Middle frontal gyrus (tissue), 1 donor: ENCODE measurements at regions not wholly inside any gene's neighbourhood (a gene's known extent, or its start where the extent isn't known, plus 50 kb on each side); places are given as distances from the start of the nearest gene placed in this dataset.

Experiments
- DNase-seq: peaks from one replicate; pipeline ENCODE4 v3.0.0-alpha.2; 2015; ENCODE audit warnings: low spot score; ENCODE audit errors: extremely low spot score

DNA sequence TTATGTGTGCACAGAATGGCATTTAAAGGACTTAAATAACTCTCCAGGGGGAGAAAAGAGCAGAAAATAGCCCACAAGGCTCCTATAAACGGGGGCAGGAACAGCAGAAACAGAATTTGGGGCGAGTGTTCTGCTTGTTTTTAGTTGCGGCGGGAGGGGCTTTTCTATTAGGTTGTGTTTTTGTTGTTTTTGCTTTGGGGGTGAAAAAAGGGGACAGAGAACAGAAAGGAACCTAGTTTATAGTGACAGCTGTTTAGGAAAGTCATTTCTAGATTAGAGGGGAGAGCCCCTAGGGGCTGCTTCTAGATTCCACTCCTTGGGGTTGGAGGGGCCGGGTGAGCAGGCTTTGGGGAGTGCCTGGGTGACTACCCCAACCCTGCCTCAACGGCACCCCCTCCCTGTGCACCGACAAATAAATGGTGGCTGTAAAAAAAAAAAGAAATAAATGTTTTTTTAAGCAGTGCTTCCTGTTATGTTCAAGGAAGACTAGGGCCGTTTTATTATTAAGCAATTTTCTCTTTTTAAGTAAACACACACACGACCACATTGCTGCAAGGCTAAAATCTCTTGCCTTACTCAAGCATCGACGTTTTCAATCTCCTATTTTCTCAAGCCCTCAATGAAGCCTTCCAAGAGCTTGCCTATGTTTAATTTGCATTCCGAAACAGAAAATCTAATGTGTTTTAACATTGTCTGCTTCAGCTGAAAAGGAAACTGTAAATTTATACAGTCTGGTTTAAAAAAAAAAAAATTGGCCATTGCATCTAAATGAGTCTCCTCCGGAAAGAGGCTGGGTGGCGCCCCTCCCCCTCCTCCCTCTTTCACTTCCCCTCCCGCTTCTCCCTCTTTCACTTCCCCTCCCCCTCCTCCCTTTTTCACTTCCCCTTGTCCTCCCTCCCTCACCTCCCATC is 123.3 kb upstream of the TBL1X start:
- no peak for DNase-seq

GRCh38 chrX:9342561-9343051 is 122.3 kb upstream of the TBL1X start:
- peak; percentile 22 for DNase-seq

DNA sequence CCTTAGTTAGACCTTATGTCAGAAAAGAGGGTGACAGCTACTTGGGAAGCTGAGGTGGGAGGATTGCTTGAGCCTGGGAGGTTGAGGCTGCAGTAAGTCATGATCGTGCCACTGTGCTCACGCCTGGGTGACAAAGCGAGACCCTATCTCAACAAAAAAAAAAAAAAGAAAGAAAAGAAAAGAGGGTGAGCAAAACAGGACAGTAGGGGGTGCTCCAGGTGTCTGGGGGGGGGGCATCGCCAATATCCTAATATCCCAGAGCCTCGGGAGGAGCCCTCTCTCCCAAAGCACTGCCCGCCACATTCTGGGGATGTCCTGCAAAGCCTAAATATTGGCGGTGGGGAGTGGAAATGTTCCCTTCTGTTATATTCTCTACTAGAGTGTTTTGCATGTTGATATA is 120.9 kb upstream of the TBL1X start:
- DNase-seq, result no peak

- no peak for DNase-seq
Measured at GRCh38 chrX:9345957-9346356, 118.9 kb upstream of the TBL1X start.

GRCh38 chrX:9349572-9350494 is 115.0 kb upstream of the TBL1X start:
- no peak for DNase-seq

- DNase-seq, result no peak
Measured at GRCh38 chrX:9351126-9351525, 113.7 kb upstream of the TBL1X start.

GRCh38 chrX:9352243-9352642 is 112.6 kb upstream of the TBL1X start:
- no peak for DNase-seq

- no peak for DNase-seq
Measured at GRCh38 chrX:9352694-9353411, 112.0 kb upstream of the TBL1X start.

DNA sequence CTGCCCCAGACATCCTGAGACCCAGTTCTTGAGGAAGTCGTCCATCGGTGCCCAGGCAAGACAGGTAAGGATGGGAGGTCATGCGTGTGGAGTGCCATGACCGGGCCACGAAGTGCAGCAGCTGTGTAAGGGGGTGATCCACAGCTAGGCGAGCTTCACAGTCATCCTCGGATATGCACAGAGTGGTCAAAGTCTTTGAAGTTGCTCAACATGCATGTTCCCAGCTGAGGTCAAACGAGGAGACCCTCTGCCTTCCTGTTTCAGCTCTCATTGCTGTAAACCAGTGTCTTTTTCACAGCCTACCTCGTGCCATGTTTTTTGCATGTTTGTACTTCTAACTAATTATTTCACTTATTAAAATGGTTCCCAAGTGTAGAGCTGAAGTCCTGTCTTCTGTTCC is 109.9 kb upstream of the TBL1X start:
- DNase-seq, result no peak

DNA sequence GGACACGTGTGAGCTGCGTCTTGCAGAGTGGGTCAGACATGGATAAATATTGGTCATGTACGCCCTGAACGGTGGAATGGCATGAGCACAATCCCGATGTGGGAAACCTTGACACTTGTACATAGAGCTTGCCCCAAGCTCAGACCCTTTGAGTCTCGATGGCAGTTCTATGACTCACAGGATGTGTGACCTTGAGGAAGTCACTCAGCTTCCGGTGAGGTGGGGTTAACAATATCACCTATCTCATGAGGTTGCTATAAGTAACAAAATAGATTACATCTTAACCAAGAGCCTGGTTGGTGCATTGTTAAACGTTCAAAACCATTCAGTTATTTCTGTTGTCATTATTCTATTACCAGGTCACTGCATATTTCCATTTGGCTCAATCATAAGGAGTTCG is 109.1 kb upstream of the TBL1X start:
- DNase-seq, result no peak

- DNase-seq, result no peak
Measured at GRCh38 chrX:9356846-9357245, 108.0 kb upstream of the TBL1X start.

- no peak for DNase-seq
Measured at GRCh38 chrX:9357518-9358114, 107.2 kb upstream of the TBL1X start.

DNA sequence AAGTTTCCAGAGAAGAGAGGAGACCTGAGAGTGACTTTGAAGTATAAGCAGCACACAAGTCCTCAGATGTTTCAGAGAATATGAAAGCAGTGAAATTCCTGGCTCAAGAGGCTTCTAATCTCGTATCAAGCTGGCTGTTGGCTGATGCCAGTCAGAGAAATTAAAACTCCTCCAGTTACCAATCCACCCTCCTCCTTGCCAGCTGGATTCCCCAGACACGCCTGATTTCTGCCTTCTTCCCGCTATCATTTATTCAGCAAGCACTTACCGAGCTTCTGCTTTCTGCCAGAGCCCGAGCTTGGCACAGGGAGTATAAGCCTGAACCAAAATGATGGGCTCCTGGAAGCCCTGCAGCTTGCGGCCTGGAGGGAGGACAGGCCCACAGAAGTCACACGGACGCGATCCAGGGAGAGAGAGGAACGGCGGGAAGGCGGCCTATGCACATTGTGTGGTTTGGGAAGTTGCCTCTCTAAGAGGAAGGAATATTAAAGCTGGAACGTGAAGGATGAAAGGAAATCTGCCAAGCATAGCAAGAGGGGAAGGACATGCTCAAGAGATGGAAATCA is 102.4 kb upstream of the TBL1X start:
- DNase-seq, result no peak

DNA sequence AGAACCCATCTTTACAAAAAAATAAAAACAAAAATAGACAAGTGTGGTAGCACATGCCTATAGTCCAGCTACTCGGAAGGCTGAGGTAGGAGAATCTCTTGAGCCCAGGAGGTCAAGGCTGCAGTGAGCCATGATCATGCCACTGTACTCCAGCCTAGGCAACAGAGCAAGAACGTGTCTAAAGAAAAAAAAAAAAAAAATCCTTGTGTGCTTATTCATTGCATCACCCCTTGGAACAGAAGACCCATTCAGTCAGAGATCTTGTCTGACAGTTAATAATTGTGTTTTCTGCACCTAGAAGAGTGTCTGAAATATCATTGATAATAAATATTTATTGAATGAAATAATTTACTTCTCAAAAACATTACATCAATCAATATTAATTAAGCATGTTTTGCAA is 97.4 kb upstream of the TBL1X start:
- no peak for DNase-seq

DNA sequence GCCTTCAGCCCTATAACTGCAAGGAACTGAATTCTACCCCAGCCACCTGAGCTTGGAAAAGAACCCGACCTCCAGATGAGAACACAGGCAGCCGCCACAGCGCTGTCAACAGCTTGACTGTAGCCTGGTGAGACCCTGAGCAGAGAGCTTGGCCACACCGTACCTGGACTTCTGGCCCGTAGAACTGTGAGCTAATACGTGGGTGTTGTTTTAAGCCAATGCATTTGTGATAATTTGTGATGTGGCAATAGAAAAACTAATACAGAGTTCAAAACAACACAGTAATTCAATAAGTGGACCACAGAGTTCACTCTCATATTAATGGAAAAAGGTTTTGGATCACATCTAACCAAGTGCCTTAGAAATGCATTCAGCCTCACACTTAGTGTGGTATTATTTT is 96.6 kb upstream of the TBL1X start:
- no peak for DNase-seq

DNA sequence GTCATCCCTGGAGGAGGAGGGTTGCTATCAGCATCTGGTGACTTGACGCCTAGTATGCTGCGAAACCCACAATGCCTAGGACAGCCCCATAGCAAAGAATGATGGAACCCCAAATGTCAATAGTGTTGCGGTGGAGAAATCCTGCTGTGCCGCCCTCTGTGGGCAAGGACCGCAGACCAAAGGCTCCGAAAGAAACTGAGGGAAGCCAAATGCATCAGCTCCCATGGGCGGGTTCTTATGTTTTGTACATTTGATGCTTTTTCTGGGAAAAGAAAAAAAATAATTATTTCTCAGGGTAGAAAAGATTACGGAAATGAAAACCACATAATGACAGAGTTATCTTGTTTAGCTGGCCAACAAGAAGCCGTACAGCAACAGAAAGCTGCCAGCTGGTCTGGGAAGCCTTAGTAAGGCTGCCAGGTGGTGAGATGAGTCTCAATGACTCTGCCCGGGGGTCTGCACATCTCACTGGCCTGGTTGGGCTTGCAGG is 95.0 kb upstream of the TBL1X start:
- no peak for DNase-seq

- no peak for DNase-seq
Measured at GRCh38 chrX:9370893-9371292, 94.0 kb upstream of the TBL1X start.

DNA sequence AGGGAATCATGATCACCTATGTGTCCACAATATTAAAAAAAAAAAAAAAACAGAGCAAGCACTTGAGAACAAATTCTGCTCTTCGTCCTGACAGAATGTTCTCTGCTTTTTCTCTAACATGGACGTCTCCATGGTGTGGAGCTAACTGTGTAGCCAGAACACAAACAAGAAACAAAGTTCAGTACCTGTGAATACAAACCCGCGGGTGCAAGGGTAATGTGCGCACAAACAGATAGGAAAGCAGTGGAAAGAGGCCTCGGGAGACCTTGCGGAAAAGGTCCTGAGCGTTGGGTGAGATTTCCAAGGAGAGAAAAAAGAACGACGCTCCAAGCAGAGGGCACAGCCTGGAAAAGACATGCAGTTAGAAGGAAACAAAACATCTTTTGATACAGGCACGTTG is 92.0 kb upstream of the TBL1X start:
- DNase-seq, result no peak

DNA sequence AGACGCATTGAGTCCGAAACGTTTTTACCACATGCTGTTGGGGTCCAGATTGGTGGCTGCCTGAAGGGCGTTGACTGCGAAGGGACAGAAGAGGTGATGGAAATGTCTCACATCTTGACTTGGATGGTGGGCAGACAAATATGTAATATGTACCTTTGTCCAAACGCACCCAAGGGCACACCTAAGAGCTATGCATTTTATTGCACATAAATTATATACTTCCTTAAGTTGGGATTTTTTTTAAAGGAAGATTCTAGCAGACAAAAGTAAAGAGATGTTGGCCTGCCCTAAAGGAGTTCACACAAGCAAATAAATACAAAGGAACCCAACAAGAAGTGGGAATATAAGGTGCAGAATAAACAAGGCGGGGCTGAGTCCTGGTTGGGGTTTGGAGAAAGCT is 91.1 kb upstream of the TBL1X start:
- no peak for DNase-seq

GRCh38 chrX:9374555-9374954 is 90.3 kb upstream of the TBL1X start:
- no peak for DNase-seq

DNA sequence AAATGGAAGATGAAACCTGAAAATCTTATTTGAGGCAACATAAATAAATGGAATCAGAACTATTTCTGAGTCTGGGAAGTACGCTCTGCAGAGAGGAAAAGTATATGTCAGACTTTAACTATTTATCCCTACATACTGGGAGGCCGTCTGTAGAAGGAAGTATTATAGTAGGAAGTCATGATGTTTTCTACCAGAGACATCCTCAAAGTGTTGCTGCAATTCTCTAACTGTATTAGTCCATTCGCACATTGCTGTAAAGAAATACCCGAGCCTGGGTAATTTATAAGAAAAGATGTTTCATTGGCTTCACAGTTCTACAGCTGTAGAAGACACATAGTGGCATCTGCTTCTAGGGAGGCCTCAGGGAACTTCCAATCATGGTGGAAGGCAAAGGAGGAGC is 88.7 kb upstream of the TBL1X start:
- DNase-seq, result no peak
